ENCODE measurements at regions not wholly inside any gene's neighbourhood (a gene's known extent, or its start where the extent isn't known, plus 50 kb on each side); places are given as distances from the start of the nearest gene placed in this dataset.

DNA sequence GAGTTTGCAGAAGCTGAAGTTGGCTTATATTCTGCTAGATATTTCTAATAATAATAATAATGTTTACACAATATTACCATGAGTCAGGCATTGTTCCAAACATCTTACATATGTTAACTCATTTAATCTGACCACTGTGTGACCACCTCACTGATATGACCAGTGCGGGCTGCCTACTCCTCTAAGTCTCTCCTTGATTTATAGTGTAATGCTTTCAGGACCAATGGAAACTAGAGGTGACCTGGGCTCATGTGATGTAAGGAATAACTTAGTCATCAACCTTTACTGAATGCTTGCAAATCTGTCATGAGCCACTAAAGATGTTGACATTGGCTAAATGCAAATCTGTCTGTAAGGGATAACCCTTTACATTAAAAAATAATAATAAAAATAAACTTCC lies 51.1 kb upstream of the GPR6 start:
- Mint-ChIP-seq H3K9me3 (no peaks in the 10 kb centered on the region), H3K27me3 (ENCODE audit: insufficient read depth, low read depth, poor library complexity) (no peaks in the 10 kb centered on the region), H3K4me3 (no peak overlapping the region), H3K4me1 (peaks cover 3% of the 10 kb centered on the region; the same call in 2 of the 3 replicates), H3K36me3 (ENCODE audit: low read depth) (no peaks in the 10 kb centered on the region), H3K27ac (no peak overlapping the region)
- no peak overlapping the region for H3K4me3 ChIP-seq
- H3K4me2 ChIP-seq, result no peak overlapping the region
- H3F3A ChIP-seq (replicated peaks; ENCODE audit: low read depth), result no peaks in the 10 kb centered on the region
- no peaks in the 10 kb centered on the region for H3K79me2 ChIP-seq (replicated peaks; ENCODE audit: insufficient read depth)
- no peak overlapping the region for H3K27ac ChIP-seq (ENCODE audit: low read depth)
- H3K36me3 ChIP-seq (ENCODE audit: insufficient read depth), result no peaks in the 10 kb centered on the region
- no peak for ATAC-seq
- H3K9me2 ChIP-seq (ENCODE audit: insufficient read depth), result 0 out of 2 replicates have a peak, but pooled peaks cover under 1% of the 10 kb centered on the region
- H2AFZ ChIP-seq, result no peak overlapping the region
- H3K27me3 ChIP-seq (ENCODE audit: insufficient read depth), result no peaks in the 10 kb centered on the region
- no peaks in the 10 kb centered on the region for H4K20me1 ChIP-seq (replicated peaks; ENCODE audit: insufficient read depth)
- no peak for DNase-seq (ENCODE audit: low spot score)
- no peak for TF ChIP-seq ZNF462 (CRISPR knock-in tag; IDR thresholded peaks at IDR 0.05)
- no peak for TF ChIP-seq CTCF (conservative IDR thresholded peaks at IDR 0.05; ENCODE audit: low read depth in 2 of 2)
- H3K4me1 ChIP-seq (ENCODE audit: insufficient read depth), result no peaks in the 10 kb centered on the region

All from GM23338 (cell line).